Testis (tissue), 2 donors: ENCODE measurements at regions not wholly inside any gene's neighbourhood (a gene's known extent, or its start where the extent isn't known, plus 50 kb on each side); places are given as distances from the start of the nearest gene placed in this dataset.

Source experiments
- DNase-seq: peaks from one replicate; pipeline ENCODE4 v3.0.0-alpha.2; 2019
- H3K27ac ChIP-seq, 2 donors: fragments of 200-600 bp; sonication (generic); one replicate each; pipeline ENCODE4 v1.5.1; 2019
- H3K27me3 ChIP-seq: fragments of 200-600 bp; sonication (generic); one replicate; pipeline ENCODE4 v1.5.1; 2019
- H3K36me3 ChIP-seq: fragments of 200-600 bp; sonication (generic); one replicate; pipeline ENCODE4 v1.5.1; 2017; ENCODE audit warnings: low read depth; ENCODE audit errors: missing control alignments
- H3K4me1 ChIP-seq: fragments of 200-600 bp; sonication (generic); one replicate; pipeline ENCODE4 v1.5.1; 2019
- H3K4me3 ChIP-seq, 2 donors: fragments of 200-600 bp; sonication (generic); one replicate each; pipeline ENCODE4 v1.5.1; 2017 to 2019
- H3K9me3 ChIP-seq: fragments of 200-600 bp; sonication (generic); one replicate; pipeline ENCODE4 v1.5.1; 2017
- CTCF ChIP-seq, 3 experiments: fragments of 450-650 bp in 2 of 3; fragments of 200-600 bp in 1 of 3; sonication (generic) in 1 of 3; IDR thresholded peaks; one replicate each; pipeline ENCODE4 v1.5.1; 2016 to 2019; ENCODE audit warnings: antibody characterized with exemption in 3 of 3, mild to moderate bottlenecking in 2 of 3, moderate library complexity in 1 of 3
- POLR2A ChIP-seq: fragments of 450-650 bp; IDR thresholded peaks from one replicate; pipeline ENCODE4 v1.6.1; 2017; ENCODE audit warnings: antibody characterized with exemption, mild to moderate bottlenecking, moderate library complexity
- WGBS, 2 donors: methylation state at CpG; one replicate each; pipeline ENCODE4 v1.1.5; 2018; 5-methylcytosine and 5-hydroxymethylcytosine counted together
- intact Hi-C: fragments of 100-400 bp; cut with DNase I; formaldehyde crosslinking; loops from one replicate; pipeline ENCODE4 v1.15.1; 2023; ENCODE audit warnings: low total_unique reads

GRCh38 chr5:107121793-107122519 lies 548.8 kb downstream of the EFNA5 start:
- Histone ChIP-seq H3K36me3 (no peaks in the 10 kb centered on the region), H3K27me3 (no peaks in the 10 kb centered on the region), H3K9me3 (no peaks in the 10 kb centered on the region), H3K27ac (no peak overlapping the region), H3K4me1 (no peaks in the 10 kb centered on the region), H3K4me3 (no peak overlapping the region)
- 53 to 69% methylated on average over 3 of the region's 3 CpGs for WGBS, 2 donors
- no peak for DNase-seq
- no peak for TF ChIP-seq CTCF (IDR thresholded peaks at IDR 0.05)
- no peak for TF ChIP-seq POLR2A
- intact Hi-C loops = no loop called here

DNA sequence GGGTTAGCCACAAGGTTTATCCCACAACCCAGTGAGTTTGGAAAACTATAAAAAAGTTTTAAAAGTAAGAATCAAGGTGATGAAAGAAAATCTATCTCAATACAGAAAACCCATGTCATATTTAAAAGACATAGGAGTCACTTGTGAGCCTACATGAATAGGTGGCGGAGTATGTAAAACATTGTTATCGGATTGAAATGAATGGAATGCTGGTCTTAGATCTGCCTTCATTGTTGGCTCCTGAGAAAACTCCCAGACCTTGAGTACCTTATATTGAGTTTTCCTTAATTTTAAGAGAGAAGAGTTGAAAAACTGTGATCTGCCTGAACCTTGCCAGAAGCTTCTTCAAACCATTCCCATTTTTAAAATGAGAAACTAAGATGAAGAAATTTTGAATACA lies 551.1 kb downstream of the EFNA5 start:
- Histone ChIP-seq H3K4me1 (no peaks in the 10 kb centered on the region), H3K36me3 (no peaks in the 10 kb centered on the region), H3K27ac (no peak overlapping the region), H3K4me3 (no peak overlapping the region), H3K27me3 (no peaks in the 10 kb centered on the region), H3K9me3 (no peaks in the 10 kb centered on the region)
- intact Hi-C loops = no loop called here
- no peak for DNase-seq
- TF ChIP-seq CTCF (IDR thresholded peaks at IDR 0.05) (no peak), POLR2A (no peak)
- 89 to 96% methylated on average over 2 of the region's 2 CpGs for WGBS, 2 donors

DNA sequence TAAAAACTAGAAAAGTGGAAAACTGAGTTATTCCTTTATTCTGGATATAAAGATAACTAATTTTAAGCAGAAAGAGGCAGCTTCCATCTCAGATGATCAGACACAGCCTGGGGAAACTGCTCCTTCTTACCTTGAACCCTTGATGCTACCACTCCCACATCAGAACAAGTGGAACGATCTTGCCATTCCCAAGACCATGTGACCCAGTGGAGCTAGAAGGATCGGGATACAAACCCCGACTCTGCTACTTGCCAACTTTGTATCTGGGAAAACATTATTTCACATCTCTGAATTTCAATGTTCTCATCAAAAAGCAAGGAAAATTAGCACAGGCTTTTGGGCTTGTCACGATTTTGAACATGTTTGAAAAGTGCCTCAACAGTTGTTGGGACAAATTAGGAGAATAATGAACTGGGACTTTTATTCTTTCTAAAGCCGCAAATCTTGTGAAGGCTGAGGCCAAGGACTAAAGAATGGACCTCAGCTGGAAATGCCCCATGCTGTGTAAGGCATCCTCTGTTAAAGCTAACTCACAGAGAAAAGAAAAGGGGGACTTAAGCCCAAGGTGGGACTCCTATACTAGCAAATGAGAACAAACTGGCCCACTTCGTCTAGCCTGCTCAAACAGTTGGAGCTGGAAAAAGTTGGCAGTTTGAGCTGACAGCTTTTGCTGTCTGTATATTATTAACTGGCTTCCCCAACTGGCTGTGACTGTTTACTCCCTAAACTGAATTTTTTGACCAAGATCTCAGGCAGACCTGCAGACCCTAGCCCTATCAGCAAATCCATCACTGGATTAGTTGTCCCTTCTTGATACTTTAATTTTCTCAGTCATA lies 552.3 kb downstream of the EFNA5 start:
- no peaks in the 10 kb centered on the region for H3K36me3 ChIP-seq
- no peaks in the 10 kb centered on the region for H3K4me1 ChIP-seq
- no peaks in the 10 kb centered on the region for H3K9me3 ChIP-seq
- WGBS, 2 donors = 70 to 79% methylated on average over 6 of the region's 6 CpGs
- TF ChIP-seq CTCF (IDR thresholded peaks at IDR 0.05) = no peak
- no peak for TF ChIP-seq POLR2A
- no peak overlapping the region for H3K27ac ChIP-seq
- H3K4me3 ChIP-seq = no peak overlapping the region
- no peaks in the 10 kb centered on the region for H3K27me3 ChIP-seq
- no peak for DNase-seq
- intact Hi-C loops = no loop called here

DNA sequence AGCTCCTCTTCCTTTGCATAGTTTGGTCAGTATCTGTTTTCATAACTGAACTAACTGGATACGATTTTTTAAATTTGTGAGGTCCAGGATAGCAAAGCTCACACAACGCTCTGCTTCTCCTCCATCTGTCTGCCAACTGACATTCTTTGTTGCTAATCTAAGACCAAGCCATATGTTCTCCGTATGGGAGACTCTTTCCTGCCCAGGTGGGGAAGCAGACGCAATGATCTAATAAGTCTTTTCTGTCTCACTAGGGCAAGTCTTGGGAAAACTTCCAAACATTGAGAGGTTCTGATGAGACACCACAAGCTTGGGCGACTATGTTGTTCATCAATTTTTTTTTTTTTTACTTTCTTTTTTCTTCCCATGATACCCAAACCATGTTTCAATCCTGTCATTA lies 558.5 kb downstream of the EFNA5 start:
- no peak overlapping the region for H3K27ac ChIP-seq
- no peak for TF ChIP-seq POLR2A
- no peak for TF ChIP-seq CTCF (IDR thresholded peaks at IDR 0.05)
- H3K9me3 ChIP-seq = no peaks in the 10 kb centered on the region
- 80 to 81% methylated on average over 5 of the region's 5 CpGs for WGBS, 2 donors
- H3K36me3 ChIP-seq = no peaks in the 10 kb centered on the region
- no peaks in the 10 kb centered on the region for H3K4me1 ChIP-seq
- no peaks in the 10 kb centered on the region for H3K27me3 ChIP-seq
- DNase-seq = no peak
- intact Hi-C loops = no loop called here
- H3K4me3 ChIP-seq = no peak overlapping the region
